Panc1 (cell line): ENCODE measurements at regions not wholly inside any gene's neighbourhood (a gene's known extent, or its start where the extent isn't known, plus 50 kb on each side); places are given as distances from the start of the nearest gene placed in this dataset.

Experiments used
- ATAC-seq: fragments of 200-7000 bp; cut with Tn5 transposase; 2 replicates; pipeline ENCODE4 v1.9.1; 2020; ENCODE audit warnings: mild to moderate bottlenecking, moderate library complexity
- BruUV-seq: library from RNA; stranded (reverse); fragments of 400-500 nt; replicated peaks from 2 replicates; lab custom pipeline; 2021; lab: Mats Ljungman, UMichigan
- CTCF ChIA-PET: fragments of 300-600 bp; sonication (Branson Sonifier 250); formaldehyde crosslinking; loops from one replicate; lab custom pipeline; 2022; ENCODE audit warnings: antibody characterized with exemption; lab: Charles Lee
- POLR2A ChIA-PET: fragments of 300-600 bp; sonication (Branson Sonifier 250); formaldehyde crosslinking; loops from one replicate; lab custom pipeline; 2022; ENCODE audit warnings: antibody characterized with exemption; lab: Charles Lee
- DNase-seq: peaks from one replicate; pipeline ENCODE4 v3.0.0-alpha.2; 2010; ENCODE audit warnings: low read depth, low spot score
- H3K27ac ChIP-seq: 2 replicates; pipeline ENCODE4 v1.5.1; 2011; ENCODE audit warnings: mild to moderate bottlenecking, low read length, inconsistent platforms
- H3K27me3 ChIP-seq: fragments of 200-500 bp; sonication (Bioruptor generic); 2 replicates; pipeline ENCODE4 v1.6.0; 2014; ENCODE audit warnings: low read length, inconsistent platforms; ENCODE audit not compliant: control insufficient read depth, insufficient read depth
- H3K36me3 ChIP-seq: fragments of 200-500 bp; sonication (Bioruptor generic); 2 replicates; pipeline ENCODE4 v1.5.1; 2014; ENCODE audit warnings: inconsistent platforms, mild to moderate bottlenecking, low read length, moderate library complexity; ENCODE audit not compliant: control insufficient read depth, insufficient read depth
- H3K4me1 ChIP-seq: 2 replicates; pipeline ENCODE4 v1.5.1; 2011; ENCODE audit warnings: inconsistent platforms, mild to moderate bottlenecking, low read length, moderate library complexity; ENCODE audit not compliant: control insufficient read depth, insufficient read depth
- H3K4me3 ChIP-seq, 2 experiments: 2 replicates each; pipeline ENCODE4 v1.5.1; 2011 to 2012; ENCODE audit warnings: low read depth in 2 of 2, low read length in 2 of 2, mild to moderate bottlenecking in 2 of 2, inconsistent platforms in 1 of 2, moderate library complexity in 1 of 2
- H3K9me3 ChIP-seq: fragments of 200-500 bp; sonication (Bioruptor generic); 2 replicates; pipeline ENCODE4 v1.5.1; 2014; ENCODE audit warnings: low read depth, mild to moderate bottlenecking, inconsistent platforms, low read length, moderate library complexity; ENCODE audit not compliant: control insufficient read depth, insufficient read depth
- CTCF ChIP-seq: fragments of 450-650 bp; IDR thresholded peaks from 2 replicates; pipeline ENCODE4 v1.5.1; 2017; ENCODE audit warnings: mild to moderate bottlenecking
- POLR2AphosphoS5 ChIP-seq: IDR thresholded peaks from 2 replicates; pipeline ENCODE4 v1.6.1; 2012; ENCODE audit warnings: mild to moderate bottlenecking, low read depth, low read length, moderate library complexity
- REST ChIP-seq, 2 experiments: IDR thresholded peaks; 2 replicates each; pipeline ENCODE4 v1.6.1; 2011 to 2012; ENCODE audit warnings: low read depth in 2 of 2, control low read depth in 1 of 2, low read length in 1 of 2, mild to moderate bottlenecking in 1 of 2, moderate library complexity in 1 of 2; ENCODE audit not compliant: insufficient read depth in 1 of 2
- SIN3A ChIP-seq: IDR thresholded peaks from 2 replicates; pipeline ENCODE4 v1.6.1; 2012; ENCODE audit warnings: low read depth, mild to moderate bottlenecking, low read length, moderate library complexity, borderline replicate concordance; ENCODE audit not compliant: insufficient read depth
- TCF7L2 ChIP-seq: IDR thresholded peaks from 2 replicates; pipeline ENCODE4 v1.6.1; 2011; ENCODE audit warnings: mild to moderate bottlenecking, low read depth, low read length, inconsistent platforms
- in situ Hi-C: cut with HindIII; loops from 2 replicates; pipeline ENCODE4 v1.10.0; 2016; ENCODE audit warnings: low sequenced_read_pairs, low pct_unique_long_range_greater_than_20kb
- intact Hi-C: fragments of 100-400 bp; cut with micrococcal nuclease; formaldehyde crosslinking; loops from one replicate; pipeline ENCODE4 v1.10.0; 2022; ENCODE audit not compliant: unreplicated experiment

DNA sequence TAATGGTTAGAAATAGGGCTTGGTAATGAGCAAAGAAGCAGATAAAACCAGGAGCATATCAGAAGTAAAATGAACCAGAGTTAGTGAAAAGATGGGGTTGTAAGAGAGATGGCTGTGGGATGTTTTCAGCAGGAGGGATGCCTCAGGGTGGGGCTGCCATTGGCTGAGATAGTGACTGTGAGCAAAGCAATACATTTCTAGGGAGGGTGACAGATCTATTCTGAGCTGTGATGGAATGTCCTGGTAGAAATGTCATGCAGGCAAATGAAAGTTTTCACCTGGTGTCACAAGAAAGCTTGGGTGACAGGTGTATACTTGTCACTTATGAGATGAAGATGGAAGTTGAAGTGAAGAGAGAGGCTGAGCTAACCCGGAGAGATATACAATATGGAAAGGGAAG lies 435.9 kb downstream of the TNS3 start:
- ChIA-PET POLR2A (no interaction called here), CTCF (no interaction called here)
- Histone ChIP-seq H3K4me3 (no peak overlapping the region), H3K36me3 (no peaks in the 10 kb centered on the region), H3K27ac (no peak overlapping the region), H3K4me1 (no peaks in the 10 kb centered on the region), H3K9me3 (no peaks in the 10 kb centered on the region), H3K27me3 (peaks cover 26% of the 10 kb centered on the region)
- BruUV-seq = no TSS peak
- intact Hi-C loops = no loop called here
- no peak for TF ChIP-seq TCF7L2
- no peak for TF ChIP-seq POLR2AphosphoS5
- no peak for TF ChIP-seq CTCF
- TF ChIP-seq SIN3A = no peak
- TF ChIP-seq REST (IDR thresholded peaks at IDR 0.05; ENCODE audit: insufficient read depth in 1 of 2, low read depth in 2 of 2, low read length in 1 of 2) = no peak
- ATAC-seq (no peak), DNase-seq (no peak)
- in situ Hi-C loops = no loop called here

- in situ Hi-C loops = no loop called here
- no peak for TF ChIP-seq TCF7L2
- TF ChIP-seq SIN3A = no peak
- no peak for TF ChIP-seq POLR2AphosphoS5
- TF ChIP-seq REST (IDR thresholded peaks at IDR 0.05; ENCODE audit: insufficient read depth in 1 of 2, low read depth in 2 of 2, low read length in 1 of 2) = no peak
- no peak for TF ChIP-seq CTCF
These were observed 436.7 kb downstream of the TNS3 start for GRCh38 chr7:47145186-47145725.

More at GRCh38 chr7:47145186-47145725, 436.7 kb downstream of the TNS3 start:
- ChIA-PET CTCF (no interaction called here), POLR2A (no interaction called here)
- Histone ChIP-seq H3K36me3 (no peaks in the 10 kb centered on the region), H3K27me3 (peaks cover 29% of the 10 kb centered on the region), H3K4me3 (no peak overlapping the region), H3K27ac (no peak overlapping the region), H3K4me1 (no peaks in the 10 kb centered on the region), H3K9me3 (no peaks in the 10 kb centered on the region)
- ATAC-seq (no peak), DNase-seq (no peak)
- intact Hi-C loops = no loop called here
- no TSS peak for BruUV-seq
